Calu3 (cell line): ENCODE measurements at regions not wholly inside any gene's neighbourhood (a gene's known extent, or its start where the extent isn't known, plus 50 kb on each side); places are given as distances from the start of the nearest gene placed in this dataset.

ENCODE experiments used
- BruUV-seq: library from RNA; stranded (reverse); fragments of 400-500 nt; replicated peaks from 2 replicates; lab custom pipeline; 2021; lab: Mats Ljungman, UMichigan
- CTCF ChIA-PET: fragments of 300-600 bp; sonication (Branson Sonifier 250); formaldehyde crosslinking; loops from one replicate; lab custom pipeline; 2022; ENCODE audit warnings: antibody characterized with exemption; lab: Charles Lee
- DNase-seq: peaks from one replicate; pipeline ENCODE4 v3.0.0; 2022
- H3K27ac Mint-ChIP-seq: one replicate; pipeline ENCODE4 v1.8.0; 2022; ENCODE audit warnings: mixed read lengths; ENCODE audit not compliant: unreplicated experiment
- H3K27me3 Mint-ChIP-seq: one replicate; pipeline ENCODE4 v1.8.0; 2022; ENCODE audit warnings: mixed read lengths; ENCODE audit not compliant: unreplicated experiment
- H3K36me3 Mint-ChIP-seq: one replicate; pipeline ENCODE4 v1.8.0; 2022; ENCODE audit warnings: mild to moderate bottlenecking, moderate library complexity, mixed read lengths; ENCODE audit not compliant: insufficient read depth, unreplicated experiment
- H3K4me1 Mint-ChIP-seq: one replicate; pipeline ENCODE4 v1.8.0; 2022; ENCODE audit warnings: mild to moderate bottlenecking, low read depth, mixed read lengths; ENCODE audit not compliant: unreplicated experiment
- H3K4me3 Mint-ChIP-seq: one replicate; pipeline ENCODE4 v1.8.0; 2022; ENCODE audit warnings: mild to moderate bottlenecking, low read depth, moderate library complexity, mixed read lengths; ENCODE audit not compliant: unreplicated experiment
- H3K9me3 Mint-ChIP-seq: one replicate; pipeline ENCODE4 v1.8.0; 2022; ENCODE audit warnings: low read depth, mixed read lengths; ENCODE audit not compliant: unreplicated experiment
- intact Hi-C: fragments of 100-400 bp; cut with micrococcal nuclease; formaldehyde crosslinking; loops from one replicate; pipeline ENCODE4 v1.10.0; 2022; ENCODE audit not compliant: unreplicated experiment
- TF ChIP-seq, protein P1 (sequence below): fragments of 200-600 bp; IDR thresholded peaks from one replicate; pipeline ENCODE4 v1.8.0; 2022; ENCODE audit warnings: antibody characterized with exemption; ENCODE audit not compliant: unreplicated experiment

DNA sequence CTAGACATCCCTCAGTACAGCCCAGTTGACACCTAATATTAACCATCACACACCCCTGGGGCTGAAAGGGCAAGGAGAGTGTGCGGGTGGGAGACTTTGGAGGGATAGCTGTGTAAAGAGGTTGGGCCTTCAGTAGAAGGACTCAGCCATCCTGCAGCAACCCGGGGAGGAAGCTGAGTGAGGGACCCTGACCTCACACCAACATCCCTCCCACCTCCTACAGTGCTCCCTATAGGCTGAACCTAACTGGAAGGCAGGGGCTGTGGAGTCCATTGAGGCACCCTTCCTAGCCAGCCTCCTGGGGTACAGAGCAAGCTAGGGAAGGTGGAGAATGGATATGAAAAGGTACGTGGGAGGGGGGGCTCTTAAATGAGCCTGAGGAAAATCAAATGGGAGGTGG, 276.3 kb downstream of the PTTG2 start:
- no TSS peak for BruUV-seq
- H3K36me3 Mint-ChIP-seq, result no peaks in the 10 kb centered on the region
- H3K27ac Mint-ChIP-seq, result peak overlapping the region; percentile 56
- H3K4me3 Mint-ChIP-seq, result no peak overlapping the region
- no peaks in the 10 kb centered on the region for H3K9me3 Mint-ChIP-seq
- peaks cover 33% of the 10 kb centered on the region for H3K4me1 Mint-ChIP-seq
- H3K27me3 Mint-ChIP-seq, result no peaks in the 10 kb centered on the region
- DNase-seq, result no peak
- TF ChIP-seq, protein P1, sequence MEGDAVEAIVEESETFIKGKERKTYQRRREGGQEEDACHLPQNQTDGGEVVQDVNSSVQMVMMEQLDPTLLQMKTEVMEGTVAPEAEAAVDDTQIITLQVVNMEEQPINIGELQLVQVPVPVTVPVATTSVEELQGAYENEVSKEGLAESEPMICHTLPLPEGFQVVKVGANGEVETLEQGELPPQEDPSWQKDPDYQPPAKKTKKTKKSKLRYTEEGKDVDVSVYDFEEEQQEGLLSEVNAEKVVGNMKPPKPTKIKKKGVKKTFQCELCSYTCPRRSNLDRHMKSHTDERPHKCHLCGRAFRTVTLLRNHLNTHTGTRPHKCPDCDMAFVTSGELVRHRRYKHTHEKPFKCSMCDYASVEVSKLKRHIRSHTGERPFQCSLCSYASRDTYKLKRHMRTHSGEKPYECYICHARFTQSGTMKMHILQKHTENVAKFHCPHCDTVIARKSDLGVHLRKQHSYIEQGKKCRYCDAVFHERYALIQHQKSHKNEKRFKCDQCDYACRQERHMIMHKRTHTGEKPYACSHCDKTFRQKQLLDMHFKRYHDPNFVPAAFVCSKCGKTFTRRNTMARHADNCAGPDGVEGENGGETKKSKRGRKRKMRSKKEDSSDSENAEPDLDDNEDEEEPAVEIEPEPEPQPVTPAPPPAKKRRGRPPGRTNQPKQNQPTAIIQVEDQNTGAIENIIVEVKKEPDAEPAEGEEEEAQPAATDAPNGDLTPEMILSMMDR, result no peak
- intact Hi-C loops, result no loop called here
- CTCF ChIA-PET, result no interaction called here

GRCh38 chr4:38237139-38237538, 276.9 kb downstream of the PTTG2 start:
- intact Hi-C loops, result no loop called here
- H3K27ac Mint-ChIP-seq, result peak overlapping the region; percentile 56
- H3K9me3 Mint-ChIP-seq, result no peaks in the 10 kb centered on the region
- BruUV-seq, result no TSS peak
- no peaks in the 10 kb centered on the region for H3K36me3 Mint-ChIP-seq
- DNase-seq, result peak; percentile 40
- H3K4me1 Mint-ChIP-seq, result peaks cover 27% of the 10 kb centered on the region
- H3K4me3 Mint-ChIP-seq, result no peak overlapping the region
- TF ChIP-seq, protein P1, result no peak
- H3K27me3 Mint-ChIP-seq, result no peaks in the 10 kb centered on the region
- CTCF ChIA-PET, result no interaction called here

DNA sequence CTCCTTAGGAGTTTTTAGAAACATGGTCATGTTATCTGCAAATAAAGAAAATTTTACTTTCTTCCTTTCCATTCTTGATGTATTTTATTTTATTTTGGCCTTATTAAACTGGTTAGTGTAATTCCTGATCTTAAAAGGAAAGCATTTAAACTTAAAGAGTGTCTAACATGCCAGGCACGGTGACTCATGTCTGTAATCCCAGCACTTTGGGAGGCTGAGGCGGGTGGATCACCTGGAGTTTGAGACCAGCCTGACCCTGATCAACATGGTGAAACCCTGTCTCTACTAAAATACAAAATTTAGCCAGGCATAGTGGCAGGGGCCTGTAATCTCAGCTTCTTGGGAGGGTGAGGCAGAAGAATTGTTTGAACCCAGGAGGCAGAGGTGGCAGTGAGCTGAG, 281.3 kb downstream of the PTTG2 start:
- Mint-ChIP-seq H3K27me3 (no peaks in the 10 kb centered on the region), H3K9me3 (peaks cover 4% of the 10 kb centered on the region), H3K4me3 (no peak overlapping the region), H3K36me3 (no peaks in the 10 kb centered on the region), H3K27ac (peak overlapping the region; percentile 42), H3K4me1 (peaks cover 27% of the 10 kb centered on the region)
- no TSS peak for BruUV-seq
- intact Hi-C loops, result no loop called here
- TF ChIP-seq, protein P1, result no peak
- DNase-seq, result no peak
- CTCF ChIA-PET, result interaction anchor here (0.6 kb wide), 1 partner anchor 259 kb away, joined by 5 read pairs; no protein-coding TSS in a partner anchor

- DNase-seq, result no peak
- H3K27me3 Mint-ChIP-seq, result no peaks in the 10 kb centered on the region
- peaks cover 22% of the 10 kb centered on the region for H3K4me1 Mint-ChIP-seq
- H3K27ac Mint-ChIP-seq, result no peak overlapping the region
- no peak overlapping the region for H3K4me3 Mint-ChIP-seq
- CTCF ChIA-PET, result no interaction called here
- TF ChIP-seq, protein P1, result no peak
- peaks cover 4% of the 10 kb centered on the region for H3K9me3 Mint-ChIP-seq
- H3K36me3 Mint-ChIP-seq, result no peaks in the 10 kb centered on the region
- intact Hi-C loops, result no loop called here
- BruUV-seq, result no TSS peak
Observed at GRCh38 chr4:38242101-38242500, 281.9 kb downstream of the PTTG2 start.
